Adrenal gland (tissue), 5 donors: ENCODE measurements at regions not wholly inside any gene's neighbourhood (a gene's known extent, or its start where the extent isn't known, plus 50 kb on each side); places are given as distances from the start of the nearest gene placed in this dataset.

Experiments used
- CTCF ChIP-seq, 6 experiments: fragments of 450-650 bp in 4 of 6; fragments of 200-600 bp in 2 of 6; sonication (generic) in 1 of 6; IDR thresholded peaks; 1 replicate in 5 of 6; 2 replicates in 1 of 6; pipeline versions ENCODE4 v1.5.1 to v1.8.0; 2016 to 2021; ENCODE audit warnings: antibody characterized with exemption in 6 of 6, mild to moderate bottlenecking in 2 of 6, moderate library complexity in 1 of 6
- POLR2A ChIP-seq, 2 donors: fragments of 450-650 bp; IDR thresholded peaks; one replicate each; pipeline ENCODE4 v1.6.1; 2017; ENCODE audit warnings: antibody characterized with exemption in 2 of 2, mild to moderate bottlenecking in 2 of 2, moderate library complexity in 1 of 2
- donor health status: DM: no; HTN: no; CAD: no.

GRCh38 chr2:66070721-66071602, 364.0 kb upstream of the MEIS1 start:
- no peak for TF ChIP-seq CTCF (IDR thresholded peaks at IDR 0.05)
- no peak for TF ChIP-seq POLR2A (IDR thresholded peaks at IDR 0.05)
